Activated CD4-positive, alpha-beta T cell treated with anti-CD3 and anti-CD28 coated beads for 36 hours (primary cell): ENCODE measurements at regions not wholly inside any gene's neighbourhood (a gene's known extent, or its start where the extent isn't known, plus 50 kb on each side); places are given as distances from the start of the nearest gene placed in this dataset.

Experiments
- ATAC-seq: fragments of 200-7000 bp; cut with Tn5 transposase; one replicate; pipeline ENCODE4 v1.10.0; 2021; ENCODE audit warnings: mild to moderate bottlenecking, moderate library complexity
- CTCF ChIA-PET: fragments of 350-600 bp; sonication (Branson Sonifier 250); formaldehyde crosslinking; loops from one replicate; lab custom pipeline; 2021; ENCODE audit warnings: antibody characterized with exemption; lab: Charles Lee
- POLR2A ChIA-PET: fragments of 350-600 bp; sonication (Branson Sonifier 250); formaldehyde crosslinking; loops from one replicate; lab custom pipeline; 2021; ENCODE audit warnings: antibody characterized with exemption, inconsistent platforms; lab: Charles Lee
- DNase-seq: peaks from one replicate; pipeline ENCODE4 v3.0.0-alpha.2; 2020
- H3K27ac Mint-ChIP-seq: one replicate; pipeline ENCODE4 v1.8.0; 2021; ENCODE audit warnings: mixed read lengths
- H3K27me3 Mint-ChIP-seq: one replicate; pipeline ENCODE4 v1.8.0; 2021; ENCODE audit warnings: mixed read lengths
- H3K36me3 Mint-ChIP-seq: one replicate; pipeline ENCODE4 v1.8.0; 2021; ENCODE audit warnings: low read depth, mixed read lengths
- H3K4me1 Mint-ChIP-seq: one replicate; pipeline ENCODE4 v1.8.0; 2021; ENCODE audit warnings: mixed read lengths
- H3K4me3 Mint-ChIP-seq: one replicate; pipeline ENCODE4 v1.8.0; 2021; ENCODE audit warnings: mild to moderate bottlenecking, moderate library complexity, mixed read lengths
- H3K9me3 Mint-ChIP-seq: one replicate; pipeline ENCODE4 v1.8.0; 2021; ENCODE audit warnings: low read depth, mixed read lengths
- intact Hi-C, 2 experiments: fragments of 100-400 bp; cut with DNase I in 1 of 2; cut with micrococcal nuclease in 1 of 2; formaldehyde crosslinking; loops; one replicate each; pipeline versions ENCODE4 v1.14.2 to v1.15.1; 2022 to 2024; cut with DNase I, micrococcal nuclease

GRCh38 chr10:4216726-4217125 lies 431.7 kb upstream of the KLF6 start:
- H3K27ac Mint-ChIP-seq = no peak overlapping the region
- peaks cover 18% of the 10 kb centered on the region for H3K4me1 Mint-ChIP-seq
- POLR2A ChIA-PET = no interaction called here
- no peak for DNase-seq
- intact Hi-C loops = no loop called here
- H3K36me3 Mint-ChIP-seq = no peaks in the 10 kb centered on the region
- no peak overlapping the region for H3K4me3 Mint-ChIP-seq
- no peak for ATAC-seq
- CTCF ChIA-PET = interaction anchor here (0.6 to 1.5 kb wide), 2 partner anchors 13 to 764 kb away, joined by 3 to 5 read pairs; no protein-coding TSS in a partner anchor
- peaks cover 4% of the 10 kb centered on the region for H3K27me3 Mint-ChIP-seq
- no peaks in the 10 kb centered on the region for H3K9me3 Mint-ChIP-seq

DNA sequence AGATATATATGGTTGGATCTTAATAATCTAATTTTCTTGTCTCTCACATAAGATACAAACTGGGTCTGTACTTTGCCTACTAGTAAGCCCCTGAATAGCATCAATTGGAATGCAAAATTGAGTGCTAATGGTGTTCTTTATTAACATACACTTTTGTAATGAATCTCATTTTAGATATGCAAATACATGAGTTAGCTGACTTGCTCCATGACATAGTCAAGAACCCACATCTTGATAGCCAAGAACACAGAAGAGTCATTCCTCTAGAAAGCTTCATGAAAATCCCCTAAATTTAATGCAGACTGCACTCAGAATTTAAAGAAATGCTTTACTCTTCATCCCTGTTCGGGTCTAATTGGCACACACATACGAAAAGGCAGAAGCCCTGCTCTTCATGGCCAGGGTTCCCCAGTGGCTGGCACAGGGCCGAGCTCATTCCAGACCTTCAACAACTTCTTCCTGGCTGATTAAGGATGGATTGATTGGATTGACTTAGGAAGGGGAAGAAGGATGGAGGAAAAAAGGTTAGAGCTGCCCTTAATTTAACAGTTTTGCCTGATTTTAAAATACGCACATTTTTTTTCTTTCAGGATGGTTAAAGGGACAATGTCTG lies 431.1 kb upstream of the KLF6 start:
- ChIA-PET CTCF (interaction anchor here (0.6 kb wide), 1 partner anchor 763 kb away, joined by 3 read pairs; no protein-coding TSS in a partner anchor), POLR2A (no interaction called here)
- DNase-seq = no peak
- ATAC-seq = no peak
- Mint-ChIP-seq H3K4me3 (no peak overlapping the region), H3K27ac (no peak overlapping the region), H3K27me3 (peaks cover 4% of the 10 kb centered on the region), H3K4me1 (peaks cover 12% of the 10 kb centered on the region), H3K36me3 (no peaks in the 10 kb centered on the region), H3K9me3 (no peaks in the 10 kb centered on the region)
- intact Hi-C loops = no loop called here

DNA sequence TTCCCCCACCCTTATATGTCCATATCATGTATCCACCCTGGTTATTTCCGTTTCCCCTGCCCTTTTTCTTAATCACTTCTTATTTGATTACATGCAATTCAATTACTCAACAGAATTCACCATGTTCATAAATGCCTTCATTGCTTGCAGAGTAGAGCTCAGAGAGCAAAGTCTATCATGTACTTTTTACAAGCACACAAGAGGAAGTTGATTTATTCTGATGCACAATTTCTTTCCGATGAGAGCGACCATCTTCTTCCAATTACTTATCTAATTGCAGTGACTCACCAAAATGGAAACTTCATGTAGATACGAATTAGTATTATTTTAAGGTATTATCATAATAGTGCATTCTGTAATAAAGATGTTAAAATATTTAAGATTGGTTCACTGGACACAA lies 430.5 kb upstream of the KLF6 start:
- DNase-seq = no peak
- no peak for ATAC-seq
- Mint-ChIP-seq H3K4me3 (no peak overlapping the region), H3K27me3 (peaks cover 4% of the 10 kb centered on the region), H3K36me3 (no peaks in the 10 kb centered on the region), H3K4me1 (peaks cover 9% of the 10 kb centered on the region), H3K9me3 (no peaks in the 10 kb centered on the region), H3K27ac (no peak overlapping the region)
- intact Hi-C loops = no loop called here
- ChIA-PET POLR2A (no interaction called here), CTCF (no interaction called here)

- H3K36me3 Mint-ChIP-seq = no peaks in the 10 kb centered on the region
- intact Hi-C loops = no loop called here
- CTCF ChIA-PET = interaction anchor here (1.0 kb wide), 1 partner anchor 16 kb away, joined by 3 read pairs; no protein-coding TSS in a partner anchor
- H3K27ac Mint-ChIP-seq = no peak overlapping the region
- H3K4me1 Mint-ChIP-seq = peaks cover 9% of the 10 kb centered on the region
- ATAC-seq (no peak), DNase-seq (no peak)
- no peak overlapping the region for H3K4me3 Mint-ChIP-seq
- POLR2A ChIA-PET = no interaction called here
- H3K27me3 Mint-ChIP-seq = peaks cover 4% of the 10 kb centered on the region
- no peaks in the 10 kb centered on the region for H3K9me3 Mint-ChIP-seq
Measured at GRCh38 chr10:4214908-4215307, 429.9 kb upstream of the KLF6 start.

DNA sequence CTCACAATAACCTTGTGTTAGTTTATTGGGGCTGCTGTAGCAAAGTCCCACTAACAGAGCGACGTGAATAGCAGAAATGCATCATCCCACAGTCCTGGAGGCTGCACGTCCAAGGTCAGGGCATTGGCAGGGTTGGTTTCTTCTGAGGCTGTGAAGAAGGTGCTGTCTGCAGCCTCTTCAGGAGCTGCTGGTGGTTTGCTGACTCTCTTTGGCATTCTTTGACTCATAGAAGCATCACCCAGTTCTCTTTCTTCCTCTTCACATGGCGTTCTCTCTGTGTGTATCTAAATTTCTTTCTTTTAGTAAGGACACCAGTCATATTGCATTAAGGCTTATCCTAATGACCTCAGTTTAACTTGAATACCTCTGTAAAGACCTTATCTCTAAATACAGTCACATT lies 428.4 kb upstream of the KLF6 start:
- H3K9me3 Mint-ChIP-seq = no peaks in the 10 kb centered on the region
- peaks cover 9% of the 10 kb centered on the region for H3K4me1 Mint-ChIP-seq
- ATAC-seq (no peak), DNase-seq (no peak)
- H3K4me3 Mint-ChIP-seq = no peak overlapping the region
- intact Hi-C loops = no loop called here
- ChIA-PET POLR2A (no interaction called here), CTCF (no interaction called here)
- H3K27me3 Mint-ChIP-seq = peaks cover 2% of the 10 kb centered on the region
- H3K36me3 Mint-ChIP-seq = no peaks in the 10 kb centered on the region
- H3K27ac Mint-ChIP-seq = no peak overlapping the region

DNA sequence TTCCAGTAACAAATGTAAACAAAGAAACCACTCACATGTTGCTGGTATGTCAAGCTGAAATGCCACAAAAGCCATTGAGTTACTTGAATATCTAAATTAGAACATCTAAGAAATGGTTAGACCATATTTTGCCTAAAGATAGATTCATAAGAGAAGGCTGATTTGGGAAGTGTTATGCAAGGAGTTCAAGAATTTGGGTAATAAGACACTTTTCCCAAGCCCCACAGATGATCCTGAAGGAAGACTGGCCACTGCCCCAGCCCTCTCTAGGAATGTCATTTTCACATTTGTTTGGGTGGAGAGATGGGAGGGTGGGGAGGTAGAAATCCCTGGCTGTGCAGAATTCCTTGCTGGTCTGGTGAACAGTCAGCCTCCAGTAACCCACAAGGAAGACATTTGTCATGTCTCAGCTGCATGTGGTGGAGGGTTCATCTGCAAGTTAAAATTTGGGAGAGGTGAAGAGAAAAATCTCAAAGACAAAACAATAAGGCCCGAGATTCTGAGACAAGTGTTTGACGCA lies 427.2 kb upstream of the KLF6 start:
- Mint-ChIP-seq H3K27me3 (peaks cover 2% of the 10 kb centered on the region), H3K4me1 (peaks cover 9% of the 10 kb centered on the region), H3K27ac (no peak overlapping the region), H3K36me3 (no peaks in the 10 kb centered on the region), H3K4me3 (no peak overlapping the region), H3K9me3 (no peaks in the 10 kb centered on the region)
- CTCF ChIA-PET = no interaction called here
- intact Hi-C loops = no loop called here
- ATAC-seq (no peak), DNase-seq (no peak)
- POLR2A ChIA-PET = no interaction called here

GRCh38 chr10:4208499-4208898 lies 423.5 kb upstream of the KLF6 start:
- Mint-ChIP-seq H3K36me3 (no peaks in the 10 kb centered on the region), H3K4me3 (no peak overlapping the region), H3K4me1 (no peaks in the 10 kb centered on the region), H3K9me3 (no peaks in the 10 kb centered on the region), H3K27me3 (no peaks in the 10 kb centered on the region), H3K27ac (no peak overlapping the region)
- ChIA-PET CTCF (no interaction called here), POLR2A (interaction anchor here (0.7 kb wide), 1 partner anchor 451 kb away, joined by 3 read pairs; no protein-coding TSS in a partner anchor)
- ATAC-seq (no peak), DNase-seq (no peak)
- intact Hi-C loops = no loop called here

DNA sequence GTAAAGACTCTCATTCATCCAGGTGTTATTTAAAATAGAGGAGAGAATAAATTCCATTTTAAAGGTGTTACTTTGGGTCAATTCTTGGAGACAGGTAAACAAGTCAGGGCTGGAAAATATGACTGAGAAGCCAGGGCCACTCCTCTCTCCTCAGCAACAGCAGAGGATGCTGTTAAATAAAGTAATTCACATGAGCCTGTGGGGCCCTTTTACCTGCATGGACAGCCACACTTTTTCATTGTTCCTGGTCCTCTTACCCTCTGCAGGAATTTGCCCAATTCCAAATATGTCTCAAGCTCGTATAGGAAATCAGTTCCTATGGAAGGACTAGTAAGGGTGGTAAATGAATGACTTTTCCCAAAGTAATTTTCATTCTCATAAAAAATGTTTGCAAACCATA lies 420.1 kb upstream of the KLF6 start:
- H3K36me3 Mint-ChIP-seq = no peaks in the 10 kb centered on the region
- CTCF ChIA-PET = no interaction called here
- no peak overlapping the region for H3K27ac Mint-ChIP-seq
- H3K9me3 Mint-ChIP-seq = no peaks in the 10 kb centered on the region
- no peaks in the 10 kb centered on the region for H3K4me1 Mint-ChIP-seq
- no peak for DNase-seq
- intact Hi-C loops = no loop called here
- POLR2A ChIA-PET = no interaction called here
- ATAC-seq = no peak
- no peak overlapping the region for H3K4me3 Mint-ChIP-seq
- no peaks in the 10 kb centered on the region for H3K27me3 Mint-ChIP-seq

GRCh38 chr10:4202938-4203337 lies 417.9 kb upstream of the KLF6 start:
- ATAC-seq (no peak), DNase-seq (no peak)
- no peak overlapping the region for H3K4me3 Mint-ChIP-seq
- no peaks in the 10 kb centered on the region for H3K9me3 Mint-ChIP-seq
- ChIA-PET CTCF (no interaction called here), POLR2A (no interaction called here)
- H3K27ac Mint-ChIP-seq = no peak overlapping the region
- no peaks in the 10 kb centered on the region for H3K4me1 Mint-ChIP-seq
- H3K27me3 Mint-ChIP-seq = no peaks in the 10 kb centered on the region
- no peaks in the 10 kb centered on the region for H3K36me3 Mint-ChIP-seq
- intact Hi-C loops = no loop called here

DNA sequence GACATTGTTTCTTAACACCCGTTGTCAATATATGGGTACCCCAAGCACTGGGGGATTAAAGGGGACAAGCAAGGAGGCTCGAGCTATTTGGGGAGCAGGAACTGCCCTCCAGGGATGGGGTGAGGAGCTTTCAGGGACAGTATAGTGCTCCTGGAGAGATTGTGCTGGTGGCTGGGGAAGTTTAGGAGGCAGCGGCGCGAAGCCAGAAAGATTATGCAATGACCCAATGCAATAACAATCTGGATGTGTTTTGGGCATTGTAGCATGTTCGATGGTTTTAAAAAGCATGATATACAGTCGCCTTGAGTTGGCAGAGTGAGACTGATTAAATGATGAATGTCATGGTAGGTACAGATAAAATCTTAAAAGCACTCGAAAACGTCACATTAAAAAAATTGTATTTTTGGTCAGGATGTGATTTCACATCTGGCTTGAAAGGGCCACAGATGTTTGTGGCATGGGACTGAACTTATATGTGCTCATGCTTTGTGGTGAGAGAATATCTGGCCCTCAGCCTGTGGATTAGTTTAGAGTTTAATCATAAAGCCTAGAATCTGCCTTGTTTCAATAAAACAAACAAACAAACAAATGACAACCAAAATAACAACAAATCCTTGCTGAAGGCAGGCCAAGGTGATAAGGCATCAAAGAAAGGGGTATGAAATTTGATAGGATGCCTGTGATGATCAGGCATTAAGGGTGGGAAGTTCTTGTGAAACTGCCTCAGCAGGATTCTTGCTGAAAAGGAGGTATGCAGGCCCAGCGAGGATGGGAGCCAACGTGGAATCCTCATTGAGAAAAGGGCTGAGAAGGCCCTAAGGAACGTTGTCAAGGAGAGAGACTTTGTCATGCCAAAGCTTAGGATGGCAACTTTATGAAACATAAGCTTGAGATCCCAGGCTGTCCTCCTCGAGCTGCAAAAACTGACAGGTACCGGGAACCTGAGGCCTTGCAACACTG lies 417.1 kb upstream of the KLF6 start:
- Mint-ChIP-seq H3K27ac (no peak overlapping the region), H3K9me3 (no peaks in the 10 kb centered on the region), H3K27me3 (no peaks in the 10 kb centered on the region), H3K4me1 (peaks cover 4% of the 10 kb centered on the region), H3K36me3 (no peaks in the 10 kb centered on the region), H3K4me3 (no peak overlapping the region)
- intact Hi-C loops = no loop called here
- DNase-seq = no peak
- ChIA-PET CTCF (interaction anchor here (0.7 kb wide), 1 partner anchor 106 kb away, joined by 4 read pairs; no protein-coding TSS in a partner anchor), POLR2A (no interaction called here)
- ATAC-seq = no peak

DNA sequence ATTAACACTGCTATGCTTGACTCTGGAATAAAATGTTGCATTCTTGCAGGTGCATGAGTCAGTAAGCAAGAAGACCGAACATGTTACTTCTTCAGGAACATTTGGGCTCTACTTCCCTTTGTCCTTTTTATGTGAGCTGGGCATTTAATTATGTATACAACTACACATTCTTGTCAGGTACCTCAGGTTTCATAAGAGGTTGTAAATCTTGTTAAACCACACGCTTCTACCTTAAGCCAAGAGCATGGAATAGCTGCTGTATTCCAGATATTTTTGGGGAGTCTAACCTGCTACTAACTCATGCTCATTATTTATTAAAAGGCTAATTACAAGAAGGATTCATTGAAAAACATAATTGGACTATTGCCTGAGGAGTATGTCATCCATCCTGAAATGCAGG lies 414.2 kb upstream of the KLF6 start:
- no peaks in the 10 kb centered on the region for H3K36me3 Mint-ChIP-seq
- no peaks in the 10 kb centered on the region for H3K27me3 Mint-ChIP-seq
- no peak overlapping the region for H3K4me3 Mint-ChIP-seq
- POLR2A ChIA-PET = no interaction called here
- peaks cover 16% of the 10 kb centered on the region for H3K4me1 Mint-ChIP-seq
- DNase-seq (no peak), ATAC-seq (no peak)
- CTCF ChIA-PET = interaction anchor here (0.6 kb wide), 1 partner anchor 418 kb away, joined by 4 read pairs; no protein-coding TSS in a partner anchor
- intact Hi-C loops = no loop called here
- H3K9me3 Mint-ChIP-seq = no peaks in the 10 kb centered on the region
- H3K27ac Mint-ChIP-seq = no peak overlapping the region
